ENCODE measurements at regions not wholly inside any gene's neighbourhood (a gene's known extent, or its start where the extent isn't known, plus 50 kb on each side); places are given as distances from the start of the nearest gene placed in this dataset.

- ChIA-PET CTCF (no interaction called here), POLR2A (no interaction called here)
- DNase-seq (ENCODE audit: low spot score) (no peak), ATAC-seq (no peak)
- TF ChIP-seq ZNF219 (CRISPR knock-in tag; IDR thresholded peaks at IDR 0.05; ENCODE audit: borderline replicate concordance) (no peak), ETV6 (CRISPR knock-in tag; IDR thresholded peaks at IDR 0.05) (no peak), PRRX2 (CRISPR knock-in tag; IDR thresholded peaks at IDR 0.05) (no peak), ERG (CRISPR knock-in tag; IDR thresholded peaks at IDR 0.05) (no peak), ZNF263 (CRISPR knock-in tag; IDR thresholded peaks at IDR 0.05; ENCODE audit: low read depth) (no peak), TEAD1 (CRISPR knock-in tag; IDR thresholded peaks at IDR 0.05) (no peak), ZNF138 (CRISPR knock-in tag; conservative IDR thresholded peaks at IDR 0.05) (no peak), E2F1 (CRISPR knock-in tag; IDR thresholded peaks at IDR 0.05) (no peak), FOXJ3 (CRISPR knock-in tag; IDR thresholded peaks at IDR 0.05; ENCODE audit: borderline replicate concordance) (no peak)
- Mint-ChIP-seq H3K36me3 (no peaks in the 10 kb centered on the region), H3K4me3 (no peak overlapping the region), H3K9me3 (no peaks in the 10 kb centered on the region), H3K27ac (no peak overlapping the region), H3K4me1 (no peaks in the 10 kb centered on the region), H3K27me3 (ENCODE audit: low read depth) (0 out of 2 replicates have a peak, but pooled peaks cover 2% of the 10 kb centered on the region)
Observed at GRCh38 chr17:37847102-37847501, 77.1 kb upstream of the TBC1D3K start.

GRCh38 chr17:37844977-37845293 lies 79.3 kb upstream of the TBC1D3K start:
- Mint-ChIP-seq H3K27me3 (ENCODE audit: low read depth) (peaks cover 2% of the 10 kb centered on the region; the same call in 1 of the 2 replicates), H3K27ac (no peak overlapping the region), H3K4me3 (peak overlapping the region; percentile 54; the same call in 1 of the 2 replicates), H3K4me1 (no peaks in the 10 kb centered on the region), H3K36me3 (no peaks in the 10 kb centered on the region), H3K9me3 (no peaks in the 10 kb centered on the region)
- ChIA-PET POLR2A (no interaction called here), CTCF (interaction anchor here (0.6 to 3.0 kb wide), 17 partner anchors 9 to 1244 kb away, joined by 3 to 19 read pairs (median 5); partner anchors contain the start of genes MRM1 and SYNRG)
- TF ChIP-seq ERG (CRISPR knock-in tag; IDR thresholded peaks at IDR 0.05) (no peak), USF2 (CRISPR knock-in tag; IDR thresholded peaks at IDR 0.05) (no peak), GABPB1 (CRISPR knock-in tag; IDR thresholded peaks at IDR 0.05) (no peak), IRF2 (CRISPR knock-in tag; IDR thresholded peaks at IDR 0.05; ENCODE audit: borderline replicate concordance, low read depth) (no peak), PRRX2 (CRISPR knock-in tag; IDR thresholded peaks at IDR 0.05) (no peak), ZNF532 (CRISPR knock-in tag; IDR thresholded peaks at IDR 0.05; ENCODE audit: borderline replicate concordance) (no peak), FOXP1 (CRISPR knock-in tag; IDR thresholded peaks at IDR 0.05; ENCODE audit: borderline replicate concordance) (no peak), CREB1 (CRISPR knock-in tag; IDR thresholded peaks at IDR 0.05) (no peak), CREM (CRISPR knock-in tag; IDR thresholded peaks at IDR 0.05) (no peak)
- DNase-seq (ENCODE audit: low spot score) (no peak), ATAC-seq (no peak)
